HFFc6 (cell line): ENCODE measurements at regions not wholly inside any gene's neighbourhood (a gene's known extent, or its start where the extent isn't known, plus 50 kb on each side); places are given as distances from the start of the nearest gene placed in this dataset.

ENCODE experiments used
- DNase-seq: peaks from one replicate; pipeline ENCODE4 v3.0.0-alpha.2; 2018
- H3K27ac Mint-ChIP-seq: 2 replicates; pipeline ENCODE4 v1.8.0; 2020; ENCODE audit warnings: mild to moderate bottlenecking, mixed read lengths
- H3K27me3 Mint-ChIP-seq: 2 replicates; pipeline ENCODE4 v1.8.0; 2021; ENCODE audit warnings: mild to moderate bottlenecking, moderate library complexity, mixed read lengths; ENCODE audit not compliant: insufficient read depth
- H3K36me3 Mint-ChIP-seq: 2 replicates; pipeline ENCODE4 v1.8.0; 2021; ENCODE audit warnings: low read depth, mixed read lengths
- H3K4me1 Mint-ChIP-seq: 2 replicates; pipeline ENCODE4 v1.8.0; 2020; ENCODE audit warnings: low read depth, mixed read lengths
- H3K4me3 Mint-ChIP-seq: 2 replicates; pipeline ENCODE4 v1.8.0; 2020; ENCODE audit warnings: mild to moderate bottlenecking, moderate library complexity, mixed read lengths
- H3K9me3 Mint-ChIP-seq: 2 replicates; pipeline ENCODE4 v1.8.0; 2020; ENCODE audit warnings: mild to moderate bottlenecking, mixed read lengths
- TF ChIP-seq, protein P1 (sequence below): fragments of 200-600 bp; sonication (generic); IDR thresholded peaks from 2 replicates; pipeline ENCODE4 v1.5.0; 2021; ENCODE audit warnings: antibody characterized with exemption, mild to moderate bottlenecking

DNA sequence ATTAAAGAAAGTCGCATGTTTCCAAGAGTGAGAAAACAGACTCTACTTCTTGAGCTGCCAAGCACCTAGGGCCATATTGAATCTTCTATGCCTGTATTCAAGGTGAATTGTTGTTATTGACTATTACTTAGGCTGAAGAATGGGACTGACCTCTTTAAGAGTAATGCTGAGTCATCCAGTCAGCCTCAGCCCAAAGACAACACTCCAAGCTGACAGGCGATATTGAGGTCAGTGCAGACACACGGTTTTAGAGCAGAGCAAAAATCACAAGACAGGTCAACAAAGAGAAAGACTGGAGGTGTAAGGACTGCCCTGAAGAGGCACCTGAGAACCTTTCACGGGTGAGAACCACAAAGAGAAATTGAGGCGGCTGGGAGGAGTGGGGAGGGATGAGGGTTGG, 146.9 kb downstream of the MIS18A start:
- Mint-ChIP-seq H3K9me3 (peaks cover 59% of the 10 kb centered on the region), H3K4me3 (no peak overlapping the region), H3K27me3 (peaks cover 3% of the 10 kb centered on the region), H3K27ac (no peak overlapping the region), H3K4me1 (no peaks in the 10 kb centered on the region), H3K36me3 (0 out of 2 replicates have a peak, but pooled peaks cover 7% of the 10 kb centered on the region)
- no peak for DNase-seq
- TF ChIP-seq, protein P1, sequence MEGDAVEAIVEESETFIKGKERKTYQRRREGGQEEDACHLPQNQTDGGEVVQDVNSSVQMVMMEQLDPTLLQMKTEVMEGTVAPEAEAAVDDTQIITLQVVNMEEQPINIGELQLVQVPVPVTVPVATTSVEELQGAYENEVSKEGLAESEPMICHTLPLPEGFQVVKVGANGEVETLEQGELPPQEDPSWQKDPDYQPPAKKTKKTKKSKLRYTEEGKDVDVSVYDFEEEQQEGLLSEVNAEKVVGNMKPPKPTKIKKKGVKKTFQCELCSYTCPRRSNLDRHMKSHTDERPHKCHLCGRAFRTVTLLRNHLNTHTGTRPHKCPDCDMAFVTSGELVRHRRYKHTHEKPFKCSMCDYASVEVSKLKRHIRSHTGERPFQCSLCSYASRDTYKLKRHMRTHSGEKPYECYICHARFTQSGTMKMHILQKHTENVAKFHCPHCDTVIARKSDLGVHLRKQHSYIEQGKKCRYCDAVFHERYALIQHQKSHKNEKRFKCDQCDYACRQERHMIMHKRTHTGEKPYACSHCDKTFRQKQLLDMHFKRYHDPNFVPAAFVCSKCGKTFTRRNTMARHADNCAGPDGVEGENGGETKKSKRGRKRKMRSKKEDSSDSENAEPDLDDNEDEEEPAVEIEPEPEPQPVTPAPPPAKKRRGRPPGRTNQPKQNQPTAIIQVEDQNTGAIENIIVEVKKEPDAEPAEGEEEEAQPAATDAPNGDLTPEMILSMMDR = no peak

DNA sequence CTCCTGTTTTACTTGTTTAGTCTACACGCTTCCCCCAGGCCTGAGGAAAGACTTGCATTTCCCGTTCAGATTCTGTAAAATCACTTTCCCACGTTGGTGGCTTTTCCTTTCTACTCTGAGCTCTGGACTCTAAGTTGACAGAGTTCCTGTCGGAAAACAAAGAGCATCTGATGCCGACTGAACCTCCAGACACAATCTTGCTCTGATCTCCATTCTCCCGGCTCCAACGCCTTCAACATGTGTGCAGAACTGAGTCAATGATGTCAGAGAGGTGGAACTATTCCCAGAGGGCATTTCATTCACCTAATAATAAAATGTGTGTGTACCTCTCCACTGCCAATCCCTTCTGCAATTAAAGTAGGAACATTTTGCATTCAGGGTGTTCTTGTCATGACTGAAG, 147.7 kb downstream of the MIS18A start:
- TF ChIP-seq, protein P1 = no peak
- Mint-ChIP-seq H3K27ac (no peak overlapping the region), H3K27me3 (peaks cover 3% of the 10 kb centered on the region)

DNA sequence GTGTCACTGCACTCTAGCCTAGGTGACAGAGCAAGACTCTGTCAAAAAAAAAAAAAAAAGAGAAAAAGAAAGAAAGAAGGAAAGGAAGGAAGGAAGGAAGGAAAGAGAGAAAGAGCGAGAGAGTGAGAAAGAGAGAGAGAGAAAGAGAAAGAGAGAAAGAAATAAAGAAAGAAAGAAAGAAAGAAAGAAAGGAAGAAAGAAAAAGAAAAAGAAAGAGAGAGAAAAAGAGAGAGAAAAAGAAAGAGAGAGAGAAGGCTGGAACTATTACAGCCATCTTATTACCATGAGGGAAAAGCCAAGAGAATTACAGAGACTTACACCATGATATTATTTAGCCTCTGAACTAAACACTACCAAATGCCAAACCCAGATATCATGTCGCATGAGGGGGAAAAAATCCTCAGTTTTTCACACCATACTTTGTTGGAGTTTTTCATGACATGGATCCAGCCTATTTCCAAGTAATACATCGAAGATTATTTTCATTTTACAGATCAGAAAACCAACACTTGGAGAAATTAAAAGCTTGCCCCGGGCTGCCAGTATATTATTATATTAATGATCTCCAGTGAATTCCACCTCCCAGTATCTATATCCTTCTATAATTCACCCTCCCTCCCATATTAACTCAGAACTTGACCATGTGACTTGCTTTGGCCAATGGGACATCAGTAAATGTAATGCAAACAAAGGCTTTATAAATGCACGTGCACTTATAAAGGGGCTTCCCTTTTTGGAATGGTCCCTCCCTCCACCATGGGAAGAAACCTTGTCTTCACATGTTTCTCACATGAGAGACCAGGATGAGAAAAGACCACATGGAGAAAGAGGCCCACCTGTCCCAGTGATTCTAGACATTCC, 148.6 kb downstream of the MIS18A start:
- H3K27me3 Mint-ChIP-seq = peaks cover 3% of the 10 kb centered on the region
- H3K9me3 Mint-ChIP-seq = peaks cover 57% of the 10 kb centered on the region
- H3K4me3 Mint-ChIP-seq = no peak overlapping the region
- no peak for DNase-seq
- no peak overlapping the region for H3K27ac Mint-ChIP-seq
- H3K4me1 Mint-ChIP-seq = no peaks in the 10 kb centered on the region
- 0 out of 2 replicates have a peak, but pooled peaks cover 7% of the 10 kb centered on the region for H3K36me3 Mint-ChIP-seq
- TF ChIP-seq, protein P1 = no peak

More for the DNA sequence above, 147.7 kb downstream of the MIS18A start:
- H3K9me3 Mint-ChIP-seq = peaks cover 57% of the 10 kb centered on the region
- DNase-seq = no peak
- H3K4me3 Mint-ChIP-seq = no peak overlapping the region
- 0 out of 2 replicates have a peak, but pooled peaks cover 7% of the 10 kb centered on the region for H3K36me3 Mint-ChIP-seq
- H3K4me1 Mint-ChIP-seq = no peaks in the 10 kb centered on the region

DNA sequence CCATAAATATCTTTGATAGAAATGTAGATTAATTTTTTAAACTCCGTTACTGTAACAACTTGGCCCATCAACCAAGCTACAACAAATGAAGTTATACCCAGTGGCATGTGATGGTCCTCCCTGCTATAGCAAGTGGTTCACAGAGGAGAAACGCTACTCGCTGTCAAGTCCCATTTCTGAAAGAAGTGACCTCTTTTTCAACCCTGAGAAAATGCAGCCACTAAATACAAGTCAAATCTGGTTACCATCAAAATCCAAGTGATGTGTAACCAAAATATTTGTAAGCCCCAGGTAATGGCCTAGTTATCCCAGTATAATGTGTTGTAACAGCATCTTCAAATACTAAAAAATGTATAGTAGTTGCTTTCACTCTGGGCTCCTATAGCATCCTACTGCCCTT, 151.8 kb downstream of the MIS18A start:
- no peak for DNase-seq
- TF ChIP-seq, protein P1 = no peak
- H3K4me3 Mint-ChIP-seq = no peak overlapping the region
- peaks cover 57% of the 10 kb centered on the region for H3K9me3 Mint-ChIP-seq
- H3K27me3 Mint-ChIP-seq = peaks cover 5% of the 10 kb centered on the region
- H3K27ac Mint-ChIP-seq = no peak overlapping the region
- H3K36me3 Mint-ChIP-seq = peaks cover 7% of the 10 kb centered on the region; the same call in 1 of the 2 replicates
- no peaks in the 10 kb centered on the region for H3K4me1 Mint-ChIP-seq

DNA sequence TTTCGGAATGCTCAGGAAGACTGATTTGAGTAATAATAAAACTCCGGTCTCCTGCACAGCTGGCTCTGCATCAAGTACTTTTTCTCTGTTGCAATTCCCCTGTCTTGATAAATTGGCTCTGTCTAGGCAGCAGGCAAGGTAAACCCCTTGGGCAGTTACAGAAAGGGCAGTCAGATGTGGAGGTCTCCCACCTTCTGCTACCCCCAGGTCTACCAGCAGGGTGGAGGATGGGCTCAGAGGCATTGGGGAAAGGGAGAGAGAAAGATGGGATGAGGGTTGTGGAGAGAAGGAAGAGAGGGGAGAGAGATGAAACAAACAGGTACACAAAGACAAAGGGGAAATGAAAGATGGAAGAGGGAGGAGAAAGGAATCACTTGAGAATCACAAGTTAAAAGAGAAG, 156.8 kb downstream of the MIS18A start:
- Mint-ChIP-seq H3K4me3 (no peak overlapping the region), H3K9me3 (peaks cover 63% of the 10 kb centered on the region), H3K27ac (no peak overlapping the region), H3K27me3 (0 out of 2 replicates have a peak, but pooled peaks cover 1% of the 10 kb centered on the region), H3K4me1 (no peaks in the 10 kb centered on the region), H3K36me3 (peaks cover 4% of the 10 kb centered on the region; the same call in 1 of the 2 replicates)
- TF ChIP-seq, protein P1 = no peak
- no peak for DNase-seq
